Tibial nerve (tissue), 3 donors: ENCODE measurements at regions not wholly inside any gene's neighbourhood (a gene's known extent, or its start where the extent isn't known, plus 50 kb on each side); places are given as distances from the start of the nearest gene placed in this dataset.

Experiments
- POLR2A ChIP-seq, 2 donors: fragments of 450-650 bp; IDR thresholded peaks; one replicate each; pipeline ENCODE4 v1.6.1; 2017; ENCODE audit warnings: antibody characterized with exemption in 2 of 2, mild to moderate bottlenecking in 2 of 2, moderate library complexity in 2 of 2
- TF ChIP-seq, protein P1 (sequence below), 5 experiments: fragments of 200-600 bp in 3 of 5; fragments of 450-650 bp in 2 of 5; sonication (generic) in 3 of 5; IDR thresholded peaks; one replicate each; pipeline ENCODE4 v1.5.1; 2016 to 2019; ENCODE audit warnings: antibody characterized with exemption in 5 of 5, mild to moderate bottlenecking in 3 of 5, moderate library complexity in 2 of 5

- TF ChIP-seq, protein P1, sequence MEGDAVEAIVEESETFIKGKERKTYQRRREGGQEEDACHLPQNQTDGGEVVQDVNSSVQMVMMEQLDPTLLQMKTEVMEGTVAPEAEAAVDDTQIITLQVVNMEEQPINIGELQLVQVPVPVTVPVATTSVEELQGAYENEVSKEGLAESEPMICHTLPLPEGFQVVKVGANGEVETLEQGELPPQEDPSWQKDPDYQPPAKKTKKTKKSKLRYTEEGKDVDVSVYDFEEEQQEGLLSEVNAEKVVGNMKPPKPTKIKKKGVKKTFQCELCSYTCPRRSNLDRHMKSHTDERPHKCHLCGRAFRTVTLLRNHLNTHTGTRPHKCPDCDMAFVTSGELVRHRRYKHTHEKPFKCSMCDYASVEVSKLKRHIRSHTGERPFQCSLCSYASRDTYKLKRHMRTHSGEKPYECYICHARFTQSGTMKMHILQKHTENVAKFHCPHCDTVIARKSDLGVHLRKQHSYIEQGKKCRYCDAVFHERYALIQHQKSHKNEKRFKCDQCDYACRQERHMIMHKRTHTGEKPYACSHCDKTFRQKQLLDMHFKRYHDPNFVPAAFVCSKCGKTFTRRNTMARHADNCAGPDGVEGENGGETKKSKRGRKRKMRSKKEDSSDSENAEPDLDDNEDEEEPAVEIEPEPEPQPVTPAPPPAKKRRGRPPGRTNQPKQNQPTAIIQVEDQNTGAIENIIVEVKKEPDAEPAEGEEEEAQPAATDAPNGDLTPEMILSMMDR (IDR thresholded peaks at IDR 0.05): no peak
- no peak for TF ChIP-seq POLR2A (IDR thresholded peaks at IDR 0.05)
Observed at GRCh38 chr4:180788729-180789128, 1454.5 kb upstream of the TENM3 start.
